ENCODE measurements at regions not wholly inside any gene's neighbourhood (a gene's known extent, or its start where the extent isn't known, plus 50 kb on each side); places are given as distances from the start of the nearest gene placed in this dataset.

DNA sequence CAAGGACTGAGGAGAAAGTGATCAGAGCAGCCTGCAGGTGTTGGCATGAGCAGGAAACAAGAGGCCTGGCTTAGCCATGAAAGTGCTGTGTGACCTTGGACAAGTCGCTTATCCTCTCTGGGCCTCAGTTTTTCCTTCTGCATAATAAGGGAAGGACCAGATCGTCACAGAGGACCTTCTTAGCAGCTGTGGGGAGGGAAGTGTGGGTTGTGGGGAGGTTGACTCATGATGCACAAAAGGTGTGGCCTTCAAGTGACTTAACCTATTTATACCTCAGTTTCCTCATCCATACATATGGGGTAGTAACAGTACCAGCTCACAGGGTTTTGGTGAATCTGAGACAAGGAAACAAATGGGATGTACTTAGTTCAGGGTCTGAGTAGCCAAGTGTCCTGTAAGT lies 658.8 kb downstream of the MATN1 start:
- DNase-seq: no peak
- TF ChIP-seq, protein P1, sequence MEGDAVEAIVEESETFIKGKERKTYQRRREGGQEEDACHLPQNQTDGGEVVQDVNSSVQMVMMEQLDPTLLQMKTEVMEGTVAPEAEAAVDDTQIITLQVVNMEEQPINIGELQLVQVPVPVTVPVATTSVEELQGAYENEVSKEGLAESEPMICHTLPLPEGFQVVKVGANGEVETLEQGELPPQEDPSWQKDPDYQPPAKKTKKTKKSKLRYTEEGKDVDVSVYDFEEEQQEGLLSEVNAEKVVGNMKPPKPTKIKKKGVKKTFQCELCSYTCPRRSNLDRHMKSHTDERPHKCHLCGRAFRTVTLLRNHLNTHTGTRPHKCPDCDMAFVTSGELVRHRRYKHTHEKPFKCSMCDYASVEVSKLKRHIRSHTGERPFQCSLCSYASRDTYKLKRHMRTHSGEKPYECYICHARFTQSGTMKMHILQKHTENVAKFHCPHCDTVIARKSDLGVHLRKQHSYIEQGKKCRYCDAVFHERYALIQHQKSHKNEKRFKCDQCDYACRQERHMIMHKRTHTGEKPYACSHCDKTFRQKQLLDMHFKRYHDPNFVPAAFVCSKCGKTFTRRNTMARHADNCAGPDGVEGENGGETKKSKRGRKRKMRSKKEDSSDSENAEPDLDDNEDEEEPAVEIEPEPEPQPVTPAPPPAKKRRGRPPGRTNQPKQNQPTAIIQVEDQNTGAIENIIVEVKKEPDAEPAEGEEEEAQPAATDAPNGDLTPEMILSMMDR (IDR thresholded peaks at IDR 0.05): no peak
- no peak for TF ChIP-seq POLR2A (IDR thresholded peaks at IDR 0.05)
- TF ChIP-seq POLR2AphosphoS5 (IDR thresholded peaks at IDR 0.05): no peak
- no peak for TF ChIP-seq EP300 (IDR thresholded peaks at IDR 0.05)
- WGBS, 2 donors: 65 to 72% methylated on average over 2 of the region's 2 CpGs

DNA sequence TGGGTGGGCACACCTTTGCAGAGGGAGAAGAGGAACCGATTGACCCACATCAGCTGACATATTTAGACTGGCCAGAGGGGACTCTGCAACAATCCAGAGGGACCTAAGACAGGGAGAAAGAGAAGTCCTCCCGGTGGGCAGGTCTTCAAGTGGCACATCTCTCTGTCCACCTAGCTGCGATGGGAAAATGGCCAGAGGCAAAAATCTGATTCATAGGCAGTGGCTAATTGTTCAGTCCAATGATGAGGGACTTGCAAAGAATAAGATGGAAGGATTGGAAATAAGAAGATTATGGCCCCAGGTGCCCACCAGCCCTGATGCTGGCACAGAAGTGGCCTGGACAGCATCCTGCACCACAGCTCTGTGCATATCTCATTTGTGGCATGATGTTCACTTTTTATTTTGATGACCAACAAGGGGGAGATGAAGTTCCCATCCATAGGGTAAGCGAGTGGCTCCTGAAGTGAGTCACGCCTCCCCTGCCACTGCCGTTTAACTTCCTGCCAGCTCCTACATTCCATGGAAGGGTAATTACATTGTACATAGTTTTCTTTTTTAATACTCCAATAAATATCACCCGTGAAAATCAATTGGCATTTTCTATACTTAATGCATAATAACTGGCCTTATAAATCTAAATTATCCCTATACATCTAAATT lies 659.6 kb downstream of the MATN1 start:
- no peaks in the 10 kb centered on the region for H3K27me3 ChIP-seq
- DNase-seq: no peak
- H3K9me3 ChIP-seq: no peaks in the 10 kb centered on the region
- no peak overlapping the region for H3K27ac ChIP-seq
- no peak overlapping the region for H3K4me3 ChIP-seq
- H3K36me3 ChIP-seq: no peaks in the 10 kb centered on the region
- no peak for ATAC-seq (ENCODE audit: low FRiP score in 2 of 2)
- H3K4me1 ChIP-seq: no peaks in the 10 kb centered on the region
- WGBS, 2 donors: 77 to 79% methylated on average over 7 of the region's 7 CpGs
- TF ChIP-seq EP300 (IDR thresholded peaks at IDR 0.05): no peak
- TF ChIP-seq POLR2AphosphoS5 (IDR thresholded peaks at IDR 0.05): no peak
- TF ChIP-seq, protein P1 (IDR thresholded peaks at IDR 0.05): no peak
- TF ChIP-seq POLR2A (IDR thresholded peaks at IDR 0.05): no peak

More for the DNA sequence above, 658.8 kb downstream of the MATN1 start:
- no peak overlapping the region for H3K27ac ChIP-seq
- H3K4me3 ChIP-seq: no peak overlapping the region
- no peak for ATAC-seq (ENCODE audit: low FRiP score in 2 of 2)
- H3K4me1 ChIP-seq: no peaks in the 10 kb centered on the region
- no peaks in the 10 kb centered on the region for H3K36me3 ChIP-seq
- H3K27me3 ChIP-seq: no peaks in the 10 kb centered on the region
- H3K9me3 ChIP-seq: no peaks in the 10 kb centered on the region

DNA sequence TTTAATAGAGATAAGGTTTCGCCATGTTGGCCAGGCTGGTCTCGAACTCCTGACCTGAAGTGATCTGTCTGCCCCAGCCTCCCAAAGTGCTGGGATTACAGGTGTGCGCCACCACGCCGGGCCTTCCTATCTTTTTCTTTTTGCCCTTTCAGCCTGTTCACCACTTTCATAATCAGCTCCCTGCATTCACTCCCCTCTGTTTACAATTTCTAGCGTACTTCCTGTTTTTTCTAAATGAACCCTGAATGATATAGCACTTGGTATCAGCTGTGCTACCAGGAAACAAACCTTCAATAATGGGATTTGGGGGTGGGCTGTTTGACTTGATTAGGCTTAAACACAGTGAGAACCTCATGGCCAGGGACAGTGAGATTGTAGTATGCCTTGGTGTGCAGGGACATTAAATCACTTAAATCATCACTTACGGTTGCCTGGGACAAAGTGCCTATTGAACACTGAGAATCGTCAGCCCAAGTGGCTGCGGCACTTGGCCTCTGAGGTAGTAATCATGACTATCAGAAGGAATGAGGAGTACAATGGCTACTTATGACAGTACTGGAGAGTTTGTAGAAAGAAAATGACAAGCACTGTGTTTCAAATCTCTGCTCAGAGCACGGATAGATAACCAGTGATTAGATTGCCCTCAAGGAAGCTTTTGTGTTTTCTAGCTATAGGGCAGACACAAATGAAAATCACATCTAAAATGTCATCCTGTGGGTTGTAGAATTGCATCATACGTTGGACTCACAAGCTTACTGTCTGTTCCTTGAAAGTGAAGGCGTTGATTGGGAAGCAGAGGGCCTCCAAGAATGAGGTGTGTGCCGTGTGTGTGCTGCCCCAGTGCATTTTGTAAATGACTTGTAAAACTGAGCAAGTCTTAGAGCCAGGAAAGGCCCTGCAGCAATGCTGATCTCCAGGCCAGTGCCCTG lies 661.8 kb downstream of the MATN1 start:
- H3K4me1 ChIP-seq: no peaks in the 10 kb centered on the region
- DNase-seq: no peak
- no peaks in the 10 kb centered on the region for H3K9me3 ChIP-seq
- no peak for ATAC-seq (ENCODE audit: low FRiP score in 2 of 2)
- TF ChIP-seq POLR2A (IDR thresholded peaks at IDR 0.05): no peak
- TF ChIP-seq EP300 (IDR thresholded peaks at IDR 0.05): no peak
- TF ChIP-seq POLR2AphosphoS5 (IDR thresholded peaks at IDR 0.05): no peak
- TF ChIP-seq, protein P1 (IDR thresholded peaks at IDR 0.05): no peak
- no peak overlapping the region for H3K4me3 ChIP-seq
- 65 to 75% methylated on average over 13 of the region's 13 CpGs for WGBS, 2 donors
- H3K36me3 ChIP-seq: no peaks in the 10 kb centered on the region
- H3K27me3 ChIP-seq: no peaks in the 10 kb centered on the region
- H3K27ac ChIP-seq: no peak overlapping the region

DNA sequence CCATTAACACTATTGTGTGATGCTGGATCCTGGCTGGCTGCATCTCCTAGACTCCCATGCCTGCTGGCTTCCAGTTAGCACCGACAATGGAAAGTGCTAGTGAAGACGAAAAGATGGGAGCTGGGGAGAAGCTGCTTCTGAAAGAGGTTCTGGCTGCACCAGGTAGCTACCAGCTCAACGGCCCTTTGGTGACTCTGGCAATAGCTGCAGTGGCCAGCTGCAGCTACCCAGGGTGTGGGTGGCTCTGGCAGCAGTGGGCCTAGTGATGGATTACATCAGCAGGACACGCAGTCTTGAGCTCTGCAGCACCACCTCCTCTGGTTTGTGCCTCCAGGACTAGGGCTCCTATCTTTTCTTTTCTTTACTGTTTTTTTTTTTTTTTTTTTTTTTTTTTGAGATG lies 662.6 kb downstream of the MATN1 start:
- TF ChIP-seq POLR2AphosphoS5 (IDR thresholded peaks at IDR 0.05): no peak
- no peak for TF ChIP-seq EP300 (IDR thresholded peaks at IDR 0.05)
- TF ChIP-seq POLR2A (IDR thresholded peaks at IDR 0.05): no peak
- TF ChIP-seq, protein P1 (IDR thresholded peaks at IDR 0.05): no peak
- ATAC-seq (ENCODE audit: low FRiP score in 2 of 2): no peak
- no peaks in the 10 kb centered on the region for H3K27me3 ChIP-seq
- DNase-seq: no peak
- 63 to 83% methylated on average over 4 of the region's 4 CpGs for WGBS, 2 donors
- H3K36me3 ChIP-seq: no peaks in the 10 kb centered on the region
- no peaks in the 10 kb centered on the region for H3K9me3 ChIP-seq
- no peak overlapping the region for H3K27ac ChIP-seq
- H3K4me1 ChIP-seq: no peaks in the 10 kb centered on the region
- H3K4me3 ChIP-seq: no peak overlapping the region

Data from upper lobe of left lung (tissue), 6 donors.